ENCODE measurements at regions not wholly inside any gene's neighbourhood (a gene's known extent, or its start where the extent isn't known, plus 50 kb on each side); places are given as distances from the start of the nearest gene placed in this dataset.
"Not testable (repeated sequence)": the region's sequence is repeated elsewhere in the genome, so short reads cannot be mapped to it uniquely, and the experiment has no call there.

DNA sequence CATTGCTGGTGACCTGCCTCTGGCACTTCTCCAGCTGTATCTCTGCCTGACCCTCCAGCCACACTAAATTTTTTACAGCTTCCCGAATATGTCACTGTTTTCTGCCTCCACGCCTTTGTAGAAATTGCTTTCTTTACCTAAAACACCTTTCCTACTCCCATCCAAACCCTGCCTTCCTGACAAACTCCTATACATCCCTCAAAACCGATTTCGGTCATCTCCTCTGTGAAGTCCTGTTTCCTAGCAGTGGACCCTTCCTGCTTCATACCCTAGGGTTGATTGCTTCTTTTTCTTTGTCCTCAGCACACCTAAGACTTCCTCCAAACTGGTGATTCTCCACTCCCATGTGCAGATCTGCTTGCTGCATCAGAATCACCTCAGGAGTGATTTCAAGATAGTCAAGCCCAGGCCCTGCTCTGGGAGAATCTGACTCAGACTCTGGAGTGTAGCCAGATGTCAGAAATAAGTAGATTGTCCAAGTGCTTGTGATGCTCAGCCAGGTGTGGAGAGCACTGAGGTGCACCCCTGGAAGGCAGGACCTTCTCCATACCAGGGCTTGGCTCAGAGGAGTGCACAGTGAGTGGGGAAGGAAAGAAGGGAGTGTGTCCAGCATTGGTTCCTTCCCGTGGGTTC is 184.2 kb downstream of the COPRS start:
- DNase-seq: peak; percentile 61

DNA sequence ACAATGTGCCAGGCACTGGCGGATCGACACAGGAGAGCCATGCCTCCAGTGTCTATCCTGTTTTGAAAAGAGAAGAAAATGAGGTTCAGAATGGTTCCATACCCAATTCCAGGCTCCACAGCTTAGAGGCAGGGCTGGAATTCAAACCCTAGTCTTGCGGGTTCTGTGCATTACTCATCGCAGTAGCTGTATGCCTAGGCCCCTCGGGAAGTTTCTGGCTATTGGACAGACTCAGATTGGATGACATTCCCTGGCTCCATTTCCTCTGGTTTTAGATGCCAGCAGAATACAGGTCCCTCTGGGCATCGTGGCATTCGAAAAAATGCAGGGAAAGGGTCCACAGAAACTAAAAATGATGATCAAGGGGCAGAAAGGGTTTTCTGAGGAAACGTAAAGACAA is 184.7 kb downstream of the COPRS start:
- no peak for DNase-seq

DNA sequence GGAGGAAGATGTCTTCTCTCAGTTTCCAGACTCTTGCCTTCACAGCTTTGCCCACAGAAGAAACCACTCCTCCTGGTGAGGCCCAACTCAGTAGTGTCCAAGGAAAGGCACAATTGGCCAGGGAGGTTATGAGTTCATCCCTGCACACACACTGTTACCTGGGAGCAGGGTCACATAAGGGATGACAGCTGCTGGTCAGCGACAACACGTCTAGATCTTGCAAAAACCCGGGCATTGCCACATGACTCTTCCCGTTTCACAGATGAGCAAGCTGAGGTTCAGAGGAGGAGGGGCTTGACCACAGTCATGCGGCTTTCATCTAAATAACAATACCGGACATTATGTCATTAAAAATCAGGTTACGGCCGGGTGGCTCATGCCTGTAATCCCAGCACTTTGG is 186.0 kb downstream of the COPRS start:
- DNase-seq: no peak

DNA sequence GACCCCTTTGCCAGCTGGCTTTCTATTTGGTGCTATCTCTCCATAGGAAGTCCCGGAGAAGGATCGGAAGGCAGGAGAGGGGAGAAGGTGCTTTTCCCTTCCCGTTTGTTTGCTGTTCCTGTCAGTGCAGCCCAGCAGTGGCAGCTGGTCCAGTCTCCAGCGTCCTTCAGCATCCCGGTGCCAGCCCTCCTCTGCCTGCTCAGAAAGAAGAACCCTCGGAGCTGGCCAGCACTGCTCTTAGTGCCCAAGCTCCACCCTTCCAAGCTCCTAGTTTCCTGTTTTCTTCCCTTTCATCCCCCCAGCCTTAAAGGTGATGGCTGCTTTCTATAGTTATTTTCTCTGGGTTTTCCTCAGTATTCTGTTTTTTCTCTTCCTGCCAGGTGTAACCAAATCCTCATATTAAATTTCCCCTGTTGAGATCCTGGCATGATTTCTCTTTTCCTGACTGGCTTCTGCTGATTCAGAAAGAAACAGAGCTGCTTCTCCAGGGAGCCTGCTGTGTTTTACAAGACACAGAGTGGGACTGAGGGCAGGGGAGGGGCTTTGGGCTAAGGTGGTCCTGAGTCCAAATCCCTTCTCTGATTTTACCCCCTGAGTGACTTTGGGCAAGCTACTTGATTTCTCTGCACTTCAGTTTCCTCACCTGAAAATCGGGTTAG is 186.8 kb downstream of the COPRS start:
- no peak for DNase-seq

DNA sequence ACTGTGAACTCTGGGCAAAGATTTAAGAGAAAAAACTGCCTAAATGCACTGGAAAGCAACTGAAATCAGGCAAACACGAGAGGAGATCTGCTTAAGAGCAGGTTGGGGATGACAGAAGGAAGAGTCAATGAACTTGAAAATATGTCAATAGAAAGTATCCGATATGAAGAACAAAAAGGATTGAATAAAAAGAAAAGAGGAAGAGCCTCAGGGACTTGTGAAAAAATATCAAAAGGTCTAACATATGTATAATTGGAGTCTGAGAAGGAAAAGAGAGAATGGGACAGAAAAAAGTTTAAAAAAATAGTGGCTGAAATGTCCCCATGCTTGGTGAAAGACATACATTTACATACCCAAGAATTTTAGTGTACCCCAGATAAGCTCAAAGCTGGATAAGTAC is 195.5 kb downstream of the COPRS start:
- DNase-seq: no peak

DNA sequence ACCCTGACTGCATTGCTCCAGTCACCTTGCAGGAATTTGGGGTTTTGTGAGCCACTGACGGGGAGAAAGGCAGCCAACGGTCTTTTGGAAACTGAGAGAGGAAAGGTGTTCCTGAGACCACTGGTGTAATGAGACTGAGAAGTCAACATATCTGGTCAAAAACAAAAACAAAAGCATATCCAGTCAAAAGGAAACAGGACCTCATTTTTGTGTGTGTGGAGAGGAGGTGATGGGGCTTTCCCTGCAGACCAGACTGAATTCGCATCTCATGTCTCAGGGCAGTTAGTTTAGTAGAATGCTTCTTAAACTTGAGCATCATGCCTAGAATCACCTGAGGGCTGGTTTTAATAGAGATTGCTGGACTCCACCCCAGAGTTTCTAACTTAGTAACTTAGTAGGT is 198.4 kb downstream of the COPRS start:
- DNase-seq: no peak

DNA sequence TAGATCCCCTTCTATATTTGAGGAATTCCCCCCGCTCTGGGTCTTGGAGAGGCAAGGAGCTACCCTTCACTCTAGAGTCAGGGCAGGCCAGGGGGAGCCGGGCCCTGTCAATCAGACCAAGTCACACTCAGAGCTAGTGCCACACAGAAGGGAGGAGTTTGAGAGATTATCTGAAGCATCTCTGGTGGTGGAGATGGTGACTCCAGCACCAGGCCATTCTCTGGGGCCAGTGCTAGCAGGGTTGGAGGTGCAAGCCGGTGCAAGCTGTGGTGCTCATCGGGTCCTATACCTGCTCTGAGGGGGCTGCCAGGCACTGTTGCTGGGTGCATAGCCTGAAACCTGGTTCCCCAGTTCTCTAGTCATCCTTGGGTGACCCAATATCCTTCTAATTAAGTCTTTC is 201.2 kb downstream of the COPRS start:
- DNase-seq: no peak

DNA sequence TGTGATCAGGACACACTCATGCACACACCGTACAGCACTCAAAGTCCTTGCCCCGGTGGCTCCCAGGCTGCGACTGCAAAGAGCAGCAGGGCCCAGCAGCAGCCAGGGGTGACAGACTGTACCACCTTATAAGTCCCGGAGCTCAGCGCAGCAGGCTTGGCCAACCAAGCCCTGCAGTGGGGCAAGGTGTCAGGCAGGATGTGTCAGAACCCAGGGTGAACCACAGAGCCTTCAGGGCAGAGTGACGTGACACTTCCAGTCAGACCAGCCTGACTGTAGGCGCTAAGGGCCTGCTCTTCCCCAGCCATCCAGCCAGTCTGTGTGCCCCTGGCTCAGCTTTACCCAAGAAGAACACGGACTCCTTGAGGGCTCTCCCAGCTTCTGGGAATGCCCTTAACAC is 204.1 kb downstream of the COPRS start:
- no peak for DNase-seq

DNA sequence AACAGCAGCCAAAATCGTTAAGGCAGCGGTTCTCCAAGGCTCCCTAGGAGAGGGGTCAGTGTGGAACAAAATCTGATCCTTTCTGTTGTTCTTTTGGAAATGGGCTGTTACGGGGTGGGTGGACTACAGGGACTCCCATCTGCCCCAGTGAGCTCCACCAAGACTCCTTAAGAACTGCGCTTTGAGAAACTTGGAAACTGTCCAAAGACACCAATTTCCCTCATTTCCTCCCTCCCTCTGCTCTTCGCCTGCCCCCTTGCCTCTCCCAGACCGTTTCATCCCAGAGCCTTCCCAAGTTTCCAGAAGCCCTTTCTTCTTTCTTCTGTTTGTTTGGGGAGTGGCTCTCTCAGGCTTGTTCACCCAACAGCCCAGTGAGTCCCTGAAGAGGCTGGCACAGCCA is 205.4 kb downstream of the COPRS start:
- DNase-seq: no peak

DNA sequence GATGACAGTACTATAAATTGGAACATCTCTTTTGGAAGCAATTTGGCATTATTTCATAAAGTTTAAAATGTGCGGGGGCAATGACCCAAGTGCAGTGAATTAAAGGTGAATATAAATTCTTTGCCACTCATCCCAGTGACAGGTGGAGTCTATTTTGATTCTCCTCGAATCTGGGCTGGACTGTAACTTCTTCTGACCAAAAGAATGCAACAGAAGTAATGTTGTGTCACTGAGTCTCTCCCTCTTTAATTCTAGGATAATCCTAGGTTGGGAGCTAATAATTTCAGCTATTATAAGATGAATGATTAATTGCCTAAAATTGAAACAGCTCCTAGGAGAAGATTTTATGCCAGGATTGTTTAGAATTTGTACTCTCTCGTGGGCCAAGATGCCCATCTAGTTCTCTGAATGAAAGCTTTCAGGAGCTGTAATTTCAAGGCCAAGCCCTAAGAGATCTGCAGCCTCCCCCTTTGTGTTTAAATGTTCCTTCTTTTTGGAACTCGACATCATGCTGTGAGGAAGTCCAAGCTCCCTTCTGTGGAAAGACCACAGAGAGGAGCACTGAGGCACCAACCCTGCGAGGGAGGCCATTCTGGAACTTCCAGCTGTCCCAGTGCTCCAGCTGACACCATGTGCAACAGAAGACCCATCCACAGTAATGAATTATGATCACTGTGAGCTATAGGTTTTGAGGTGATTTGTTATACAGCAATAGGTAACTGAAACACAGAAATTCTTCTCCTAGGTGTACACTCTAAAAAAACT is 208.1 kb downstream of the COPRS start:
- no peak for DNase-seq

DNA sequence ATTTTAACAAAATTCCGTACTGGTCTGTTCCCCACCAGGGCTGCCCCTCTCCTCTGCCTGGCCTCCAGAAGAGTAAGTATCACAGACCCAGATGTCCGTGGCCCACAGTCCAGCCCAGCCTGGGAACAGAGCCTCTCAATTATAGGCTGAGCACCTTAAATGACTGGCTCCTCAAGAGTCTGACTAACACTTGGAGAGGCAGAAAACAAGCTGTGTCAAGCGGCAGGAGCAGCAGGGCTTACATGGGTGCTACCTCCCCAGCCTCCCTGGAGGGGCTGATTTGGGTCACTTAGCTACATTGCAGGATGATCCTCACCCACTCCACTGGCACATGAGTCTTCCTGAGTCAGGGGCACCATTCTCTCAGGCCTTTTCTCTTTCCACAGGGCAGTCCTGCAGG is 209.7 kb downstream of the COPRS start:
- no peak for DNase-seq

DNA sequence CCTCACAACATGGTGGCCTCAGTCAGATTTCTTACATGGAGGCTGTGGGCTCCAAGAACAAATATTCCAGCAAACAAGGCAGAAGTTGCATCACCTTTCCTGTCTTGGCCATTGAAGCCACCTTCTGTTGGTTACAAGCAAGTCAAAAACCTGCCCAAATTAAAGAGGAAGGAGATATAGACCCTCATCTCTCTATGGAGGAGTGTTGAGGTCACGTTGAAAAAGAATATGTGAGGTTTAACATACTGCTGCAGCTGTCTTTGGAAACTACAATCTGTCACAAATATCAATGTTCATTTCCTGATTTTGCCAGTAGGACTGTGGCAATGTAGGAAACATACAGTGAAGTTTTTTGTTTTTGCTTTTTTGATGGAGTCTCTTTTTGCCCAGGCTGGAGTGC is 211.4 kb downstream of the COPRS start:
- DNase-seq: no peak

DNA sequence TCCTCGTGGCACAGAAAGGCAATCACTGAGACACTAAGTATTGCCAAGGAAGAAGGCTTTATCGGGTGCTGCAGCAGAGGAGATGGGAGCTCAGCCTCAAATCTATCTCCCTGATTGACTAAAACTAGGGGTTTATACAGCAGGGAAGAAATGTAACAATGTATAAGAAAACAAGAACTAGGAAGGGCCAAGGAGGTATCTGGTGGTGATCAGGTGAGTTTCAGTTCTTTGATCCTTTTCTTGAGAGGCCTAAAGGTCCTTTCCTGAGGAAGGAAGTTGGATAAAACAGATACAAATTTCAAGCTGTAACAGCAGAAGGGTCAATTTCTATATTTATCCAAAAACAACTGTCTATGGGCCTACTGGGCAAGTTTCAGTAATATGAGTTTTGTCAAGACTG is 212.4 kb downstream of the COPRS start:
- DNase-seq: no peak

DNA sequence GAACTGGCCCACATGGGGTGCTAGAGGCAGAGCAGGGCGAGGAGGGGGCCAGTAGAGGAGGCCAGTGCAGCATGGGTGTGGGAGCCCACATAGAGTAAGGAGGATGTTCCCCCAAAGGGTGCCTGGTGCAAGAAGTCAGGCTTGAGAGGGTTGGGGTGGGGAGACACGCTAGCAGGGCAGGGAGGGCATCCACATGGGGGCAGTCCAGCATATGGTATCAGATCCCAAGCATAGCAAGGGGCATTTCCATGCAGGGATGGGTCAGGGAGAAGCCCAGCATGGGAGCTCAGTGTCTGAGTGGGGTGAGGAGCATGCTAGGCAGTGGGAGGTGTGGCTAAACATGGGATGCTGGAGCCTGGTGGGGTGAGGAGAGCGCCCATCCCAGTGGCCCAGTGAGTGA is 213.7 kb downstream of the COPRS start:
- DNase-seq: no peak

DNA sequence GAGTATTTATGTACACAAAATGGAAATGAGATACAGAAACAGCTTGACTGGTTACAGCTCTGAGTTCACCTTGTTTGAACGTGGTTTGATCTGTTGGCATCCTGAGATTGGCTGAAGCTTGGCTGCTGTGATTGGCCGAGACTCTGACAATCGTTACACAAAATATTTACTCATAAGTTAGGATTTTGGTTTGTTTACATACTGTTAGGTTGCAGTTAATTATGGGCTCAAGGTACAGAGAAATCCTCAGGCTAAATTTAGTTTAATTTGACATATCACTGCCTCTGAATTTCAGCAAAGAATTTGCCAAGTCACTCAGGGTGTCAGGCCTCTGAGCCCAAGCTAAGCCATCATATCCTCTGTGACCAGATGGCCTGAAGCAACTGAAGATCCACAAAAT is 227.3 kb downstream of the COPRS start:
- DNase-seq: no peak

DNA sequence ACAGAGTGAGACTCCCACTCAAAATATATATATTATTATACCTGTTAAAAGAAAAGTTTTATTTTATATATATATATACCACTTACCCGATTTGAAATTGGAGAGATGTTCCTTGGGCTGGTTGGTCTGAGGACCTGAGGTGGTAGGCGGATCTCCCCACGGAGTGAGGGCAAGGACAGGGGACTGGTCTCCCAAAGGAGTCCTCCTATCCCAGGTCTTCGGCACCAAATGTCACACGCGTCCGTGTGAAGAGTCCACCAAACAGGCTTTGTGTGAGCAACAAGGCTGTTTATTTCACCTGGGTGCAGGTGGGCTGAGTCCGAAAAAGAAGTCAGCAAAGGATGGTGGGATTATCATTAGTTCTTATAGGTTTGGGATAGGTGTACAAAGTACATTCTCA is 228.2 kb downstream of the COPRS start:
- DNase-seq: not testable (repeated sequence)

DNA sequence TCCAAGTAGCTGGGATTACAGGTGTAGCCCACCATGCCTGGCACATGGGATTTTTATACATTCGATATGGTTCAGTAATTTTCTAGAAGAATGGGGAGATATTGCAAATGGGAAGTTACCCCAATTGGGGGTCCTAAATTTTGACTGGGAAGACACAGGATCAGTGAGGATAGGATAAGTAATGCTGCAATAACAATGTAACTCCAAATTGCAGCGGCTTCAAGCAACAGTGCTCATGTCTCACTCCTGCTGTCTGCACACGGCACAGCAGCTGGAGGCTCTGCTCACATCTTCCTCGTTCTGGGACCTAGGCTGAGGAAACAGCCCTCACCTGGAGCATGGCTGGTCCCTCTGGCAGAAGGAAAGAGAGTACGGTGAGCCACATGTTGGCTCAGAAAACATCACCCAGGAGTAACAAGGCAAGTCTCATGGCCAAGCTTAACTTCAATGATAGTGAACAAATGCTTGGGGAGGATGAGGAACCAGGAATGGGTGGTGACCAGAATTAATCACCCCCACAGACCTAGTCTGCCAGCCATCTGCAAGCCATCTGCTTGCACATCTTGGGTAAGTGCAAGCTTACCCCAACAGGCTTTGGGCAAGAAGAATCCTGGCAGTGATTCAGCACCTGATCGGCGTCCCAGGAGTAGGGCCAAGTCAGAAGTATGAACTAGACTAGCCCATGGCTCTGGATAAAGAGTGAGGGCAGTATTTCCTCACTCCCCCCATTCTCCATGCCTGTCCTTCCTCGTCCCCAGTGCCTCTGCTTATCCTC is 229.2 kb downstream of the COPRS start:
- no peak for DNase-seq

DNA sequence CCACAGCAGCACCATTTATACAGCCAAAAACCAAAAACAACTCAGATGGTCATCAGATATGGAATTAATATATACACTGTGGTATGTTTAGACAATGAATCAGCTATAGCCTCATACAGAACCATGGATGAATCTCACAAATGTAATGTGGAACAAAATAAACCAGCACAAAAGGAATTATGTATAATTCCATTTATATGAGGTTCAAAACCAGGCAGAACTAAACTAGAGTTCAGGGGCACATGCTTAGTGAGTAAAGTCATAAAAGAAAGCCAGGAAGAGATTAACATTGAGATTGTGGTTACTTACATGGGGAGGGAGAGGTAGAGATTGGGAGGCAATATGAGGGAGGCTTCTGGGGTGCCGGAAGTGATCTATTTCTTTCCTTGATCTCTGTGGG is 231.1 kb downstream of the COPRS start:
- DNase-seq: no peak

DNA sequence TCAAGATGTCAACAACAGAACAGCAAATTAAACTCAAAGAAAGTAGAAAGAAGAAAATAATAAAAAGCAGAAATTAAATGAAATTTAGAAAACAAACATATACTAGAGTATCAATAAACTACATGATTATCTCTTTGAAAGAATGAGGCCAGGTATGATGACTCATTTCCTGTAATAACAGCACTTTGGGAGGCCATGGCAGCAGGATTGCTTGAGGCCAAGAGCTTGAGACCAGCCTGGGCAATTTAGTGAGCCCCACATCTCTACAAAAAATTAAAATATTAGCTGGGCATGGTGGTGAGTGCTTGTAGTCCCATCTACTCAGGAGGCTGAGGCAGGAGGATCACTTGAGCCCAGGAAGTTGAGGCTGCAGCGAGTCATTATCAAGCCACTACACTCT is 232.5 kb downstream of the RAB11FIP4 start:
- DNase-seq: no peak

DNA sequence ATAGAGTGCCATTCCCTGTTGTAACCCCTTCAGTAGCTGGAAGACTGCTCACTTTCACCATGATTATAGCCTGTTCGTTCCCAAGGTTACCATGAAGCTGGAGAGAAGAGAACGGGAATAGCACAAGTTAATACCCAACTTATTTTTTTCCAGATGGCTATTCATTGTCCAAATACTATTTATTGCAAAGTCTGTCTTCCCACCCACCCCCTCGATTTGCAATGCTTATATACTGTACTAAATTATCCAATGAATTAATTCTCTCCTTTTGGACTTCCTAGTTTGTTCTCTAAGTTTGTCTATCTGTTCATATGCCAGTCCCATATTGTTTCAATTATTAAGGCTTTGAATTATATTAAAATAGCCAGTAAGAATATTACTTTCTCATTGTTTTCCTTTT is 231.0 kb downstream of the RAB11FIP4 start:
- no peak for DNase-seq

DNA sequence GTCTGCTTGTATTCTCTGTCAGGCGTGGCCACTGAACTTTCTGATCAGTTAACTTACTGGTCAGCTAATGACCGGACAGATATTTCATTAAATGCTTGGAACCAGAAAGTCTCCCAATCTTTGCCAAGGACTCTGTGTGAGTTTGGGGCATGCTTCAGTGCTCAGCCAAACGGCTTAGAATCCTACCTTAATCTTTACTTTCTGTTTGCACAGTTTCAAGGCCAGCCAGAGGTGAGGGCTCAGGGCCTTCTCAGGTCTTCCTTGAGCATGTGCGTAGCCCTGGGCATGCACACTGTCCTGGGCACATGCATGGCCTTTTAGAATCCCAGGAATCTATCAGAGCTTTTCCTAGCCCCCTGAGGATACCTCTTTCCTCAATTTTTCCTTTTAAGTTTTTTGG is 230.1 kb downstream of the RAB11FIP4 start:
- DNase-seq: no peak

DNA sequence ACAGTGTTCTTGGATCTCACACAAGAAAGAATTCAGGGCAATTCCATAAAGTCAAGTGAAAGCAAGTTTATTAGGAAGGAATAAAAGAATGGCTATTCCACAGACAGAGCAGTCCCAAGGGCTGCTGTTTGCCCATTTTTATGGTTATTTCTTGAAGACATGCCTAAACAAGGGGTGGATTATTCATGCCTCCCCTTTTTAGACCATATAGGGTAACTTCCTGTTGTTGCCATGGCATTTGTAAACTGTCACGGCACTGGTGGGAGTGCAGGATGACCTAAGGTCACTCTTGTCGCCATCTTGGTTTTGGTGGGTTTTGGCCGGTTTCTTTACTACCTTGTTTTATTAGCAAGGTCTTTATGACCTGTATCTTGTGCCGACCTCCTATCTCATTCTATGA is 219.6 kb downstream of the RAB11FIP4 start:
- DNase-seq: not testable (repeated sequence)

All from kidney glomerular epithelial cell (primary cell).